Ectodermal cell (in vitro differentiated cells): ENCODE measurements at regions not wholly inside any gene's neighbourhood (a gene's known extent, or its start where the extent isn't known, plus 50 kb on each side); places are given as distances from the start of the nearest gene placed in this dataset.
"Not testable (repeated sequence)": the region's sequence is repeated elsewhere in the genome, so short reads cannot be mapped to it uniquely, and the experiment has no call there.

ENCODE experiments used
- H3K27ac ChIP-seq: 2 replicates; pipeline ENCODE4 v1.7.0; 2013; ENCODE audit warnings: mild to moderate bottlenecking, low read depth, low read length; ENCODE audit not compliant: insufficient read depth, poor library complexity, severe bottlenecking
- H3K27me3 ChIP-seq: 2 replicates; pipeline ENCODE4 v1.7.0; 2013; ENCODE audit warnings: mild to moderate bottlenecking, low read length; ENCODE audit not compliant: insufficient read depth, control insufficient read depth, poor library complexity, severe bottlenecking
- H3K36me3 ChIP-seq: one replicate; pipeline ENCODE4 v1.7.0; 2013; ENCODE audit warnings: low read length; ENCODE audit not compliant: control insufficient read depth, insufficient read depth
- H3K4me1 ChIP-seq: one replicate; pipeline ENCODE4 v1.7.0; 2013; ENCODE audit warnings: low read length; ENCODE audit not compliant: control insufficient read depth, insufficient read depth
- H3K4me3 ChIP-seq: 2 replicates; pipeline ENCODE4 v1.7.0; 2013; ENCODE audit warnings: low read depth, low read length, control low read depth; ENCODE audit not compliant: insufficient read depth
- H3K9me3 ChIP-seq: 2 replicates; pipeline ENCODE4 v1.7.0; 2013; ENCODE audit warnings: mild to moderate bottlenecking, low read length, moderate library complexity; ENCODE audit not compliant: control insufficient read depth
- WGBS, 2 experiments: methylation state at CpG; one replicate each; pipeline ENCODE4 v1.1.7; 2013; ENCODE audit warnings: missing lambda C conversion rate in 2 of 2; 5-methylcytosine and 5-hydroxymethylcytosine counted together

- not testable (repeated sequence) for H3K36me3 ChIP-seq, H3K4me3 ChIP-seq, H3K9me3 ChIP-seq, H3K27ac ChIP-seq, H3K27me3 ChIP-seq, H3K4me1 ChIP-seq
- WGBS, 2 experiments = no CpG with 5 or more reads among the region's 19 CpGs
Measured at GRCh38 chr15:22173029-22173998, 93.0 kb downstream of the OR4M2 start.

- H3K27me3 ChIP-seq, H3K4me3 ChIP-seq, H3K9me3 ChIP-seq, H3K27ac ChIP-seq, H3K36me3 ChIP-seq, H3K4me1 ChIP-seq: not testable (repeated sequence)
- no CpG with 5 or more reads among the region's 5 CpGs for WGBS, 2 experiments
Measured at GRCh38 chr15:22174088-22174487, 93.8 kb downstream of the OR4M2 start.

- not testable (repeated sequence) for H3K27me3 ChIP-seq, H3K36me3 ChIP-seq, H3K4me3 ChIP-seq, H3K4me1 ChIP-seq, H3K9me3 ChIP-seq, H3K27ac ChIP-seq
- no CpG with 5 or more reads among the region's 7 CpGs for WGBS, 2 experiments
Measured at GRCh38 chr15:22177965-22178364, 97.6 kb downstream of the OR4M2 start.

GRCh38 chr15:22178438-22178837 lies 98.1 kb downstream of the OR4M2 start:
- not testable (repeated sequence) for H3K36me3 ChIP-seq, H3K4me1 ChIP-seq, H3K27me3 ChIP-seq, H3K27ac ChIP-seq, H3K9me3 ChIP-seq, H3K4me3 ChIP-seq
- no CpG with 5 or more reads among the region's 1 CpG for WGBS, 2 experiments

GRCh38 chr15:22179043-22179442 lies 98.7 kb downstream of the OR4M2 start:
- not testable (repeated sequence) for H3K4me1 ChIP-seq, H3K27ac ChIP-seq, H3K27me3 ChIP-seq, H3K36me3 ChIP-seq, H3K9me3 ChIP-seq, H3K4me3 ChIP-seq
- no CpG with 5 or more reads among the region's 3 CpGs for WGBS, 2 experiments

- H3K4me1 ChIP-seq, H3K4me3 ChIP-seq, H3K9me3 ChIP-seq, H3K36me3 ChIP-seq, H3K27me3 ChIP-seq, H3K27ac ChIP-seq: not testable (repeated sequence)
- no CpG with 5 or more reads among the region's 7 CpGs for WGBS, 2 experiments
Measured at GRCh38 chr15:22180611-22181010, 100.3 kb downstream of the OR4M2 start.

- H3K27me3 ChIP-seq, H3K36me3 ChIP-seq, H3K4me3 ChIP-seq, H3K4me1 ChIP-seq, H3K27ac ChIP-seq, H3K9me3 ChIP-seq: not testable (repeated sequence)
- WGBS, 2 experiments = no CpG with 5 or more reads among the region's 15 CpGs
Measured at GRCh38 chr15:22184678-22185077, 104.4 kb downstream of the OR4M2 start.

GRCh38 chr15:22186846-22187532 lies 106.7 kb downstream of the OR4M2 start:
- H3K4me1 ChIP-seq, H3K27ac ChIP-seq, H3K27me3 ChIP-seq, H3K36me3 ChIP-seq, H3K4me3 ChIP-seq, H3K9me3 ChIP-seq: not testable (repeated sequence)
- no CpG with 5 or more reads among the region's 9 CpGs for WGBS, 2 experiments

GRCh38 chr15:22191818-22192217 lies 111.5 kb downstream of the OR4M2 start:
- not testable (repeated sequence) for H3K27me3 ChIP-seq, H3K9me3 ChIP-seq, H3K36me3 ChIP-seq, H3K4me1 ChIP-seq, H3K27ac ChIP-seq, H3K4me3 ChIP-seq
- no CpG with 5 or more reads among the region's 3 CpGs for WGBS, 2 experiments

GRCh38 chr15:22194739-22195617 lies 114.7 kb downstream of the OR4M2 start:
- not testable (repeated sequence) for H3K9me3 ChIP-seq, H3K4me3 ChIP-seq
- WGBS, 2 experiments = no CpG with 5 or more reads among the region's 7 CpGs

More at GRCh38 chr15:22194739-22195617, 114.7 kb downstream of the OR4M2 start:
- H3K36me3 ChIP-seq, H3K4me1 ChIP-seq, H3K27ac ChIP-seq, H3K27me3 ChIP-seq: not testable (repeated sequence)
